GM23338 (cell line): ENCODE measurements at regions not wholly inside any gene's neighbourhood (a gene's known extent, or its start where the extent isn't known, plus 50 kb on each side); places are given as distances from the start of the nearest gene placed in this dataset.

Experiments used
- ATAC-seq: fragments of 200-7000 bp; cut with Tn5 transposase; 3 replicates; pipeline ENCODE4 v1.9.1; 2020
- DNase-seq: peaks from one replicate; pipeline ENCODE4 v3.0.0-alpha.2; 2015; ENCODE audit warnings: low spot score
- H2AFZ ChIP-seq: fragments of 200-600 bp; sonication (generic); 2 replicates; pipeline ENCODE4 v1.8.0; 2016; ENCODE audit warnings: antibody characterized with exemption, mild to moderate bottlenecking, moderate library complexity
- H3F3A ChIP-seq: fragments of 200-600 bp; sonication (generic); replicated peaks from 2 replicates; pipeline ENCODE4 v1.8.0; 2017; ENCODE audit warnings: antibody characterized with exemption, mixed run types, low read depth
- H3K27ac ChIP-seq: fragments of 200-600 bp; sonication (generic); 2 replicates; pipeline ENCODE4 v1.6.1; 2016; ENCODE audit warnings: low read depth
- H3K27me3 ChIP-seq: fragments of 200-600 bp; sonication (generic); 2 replicates; pipeline ENCODE4 v1.8.0; 2016; ENCODE audit warnings: mild to moderate bottlenecking, mixed run types, moderate library complexity; ENCODE audit not compliant: insufficient read depth
- H3K36me3 ChIP-seq: fragments of 200-600 bp; sonication (generic); 2 replicates; pipeline ENCODE4 v1.8.0; 2016; ENCODE audit warnings: mild to moderate bottlenecking; ENCODE audit not compliant: insufficient read depth
- H3K4me1 ChIP-seq: fragments of 200-600 bp; sonication (generic); 2 replicates; pipeline ENCODE4 v1.8.0; 2016; ENCODE audit warnings: mild to moderate bottlenecking, moderate library complexity; ENCODE audit not compliant: insufficient read depth
- H3K4me2 ChIP-seq: fragments of 200-600 bp; sonication (generic); 2 replicates; pipeline ENCODE4 v1.7.1; 2017; ENCODE audit warnings: mixed run types
- H3K4me3 ChIP-seq: fragments of 200-600 bp; sonication (generic); 2 replicates; pipeline ENCODE4 v1.6.1; 2016; ENCODE audit warnings: mixed run types
- H3K79me2 ChIP-seq: fragments of 200-600 bp; sonication (generic); replicated peaks from 2 replicates; pipeline ENCODE4 v1.8.0; 2017; ENCODE audit warnings: mild to moderate bottlenecking; ENCODE audit not compliant: insufficient read depth
- H3K9me2 ChIP-seq: fragments of 200-600 bp; sonication (generic); 2 replicates; pipeline ENCODE4 v1.8.0; 2017; ENCODE audit not compliant: insufficient read depth
- H4K20me1 ChIP-seq: fragments of 200-600 bp; sonication (generic); replicated peaks from 2 replicates; pipeline ENCODE4 v1.8.0; 2017; ENCODE audit warnings: mild to moderate bottlenecking; ENCODE audit not compliant: insufficient read depth
- H3K27ac Mint-ChIP-seq: 2 replicates; pipeline ENCODE4 v1.8.0; 2020; ENCODE audit warnings: inconsistent platforms, mild to moderate bottlenecking, moderate library complexity, mixed read lengths
- H3K27me3 Mint-ChIP-seq: 3 replicates; pipeline ENCODE4 v1.8.0; 2022; ENCODE audit warnings: low read depth, mild to moderate bottlenecking, moderate library complexity, mixed read lengths, inconsistent platforms; ENCODE audit not compliant: insufficient read depth, poor library complexity
- H3K36me3 Mint-ChIP-seq: 3 replicates; pipeline ENCODE4 v1.8.0; 2021; ENCODE audit warnings: low read depth, mild to moderate bottlenecking, inconsistent platforms, moderate library complexity, mixed read lengths
- H3K4me1 Mint-ChIP-seq: 3 replicates; pipeline ENCODE4 v1.8.0; 2020; ENCODE audit warnings: mild to moderate bottlenecking, inconsistent platforms, mixed read lengths
- H3K4me3 Mint-ChIP-seq: 3 replicates; pipeline ENCODE4 v1.8.0; 2021; ENCODE audit warnings: moderate library complexity, mild to moderate bottlenecking, inconsistent platforms, mixed read lengths
- H3K9me3 Mint-ChIP-seq: 3 replicates; pipeline ENCODE4 v1.8.0; 2020; ENCODE audit warnings: moderate library complexity, mild to moderate bottlenecking, inconsistent platforms, mixed read lengths
- CREB1 ChIP-seq: fragments of 250-450 bp; sonication (Bioruptor Pico); IDR thresholded peaks from 2 replicates; pipeline ENCODE4 v1.5.0; 2020; ENCODE audit warnings: low read depth, mild to moderate bottlenecking, moderate library complexity
- EZH2 ChIP-seq: fragments of 200-600 bp; sonication (generic); IDR thresholded peaks from one replicate; pipeline ENCODE4 v1.8.0; 2017; ENCODE audit warnings: antibody characterized with exemption, mild to moderate bottlenecking, low read depth; ENCODE audit not compliant: unreplicated experiment
- EZH2phosphoT487 ChIP-seq: fragments of 200-600 bp; sonication (generic); IDR thresholded peaks from one replicate; pipeline ENCODE4 v1.8.1; 2018; ENCODE audit warnings: antibody characterized with exemption; ENCODE audit not compliant: unreplicated experiment
- JUNB ChIP-seq: IDR thresholded peaks from one replicate; pipeline ENCODE4 v1.6.1; 2016; ENCODE audit warnings: antibody characterized with exemption; ENCODE audit not compliant: unreplicated experiment
- NANOG ChIP-seq: IDR thresholded peaks from 2 replicates; pipeline ENCODE4 v1.6.1; 2016; ENCODE audit warnings: antibody characterized with exemption, borderline replicate concordance
- POLR2AphosphoS5 ChIP-seq: IDR thresholded peaks from 2 replicates; pipeline ENCODE4 v1.6.1; 2016; ENCODE audit warnings: antibody characterized with exemption, low read depth
- STAT1 ChIP-seq: IDR thresholded peaks from one replicate; pipeline ENCODE4 v1.6.1; 2016; ENCODE audit warnings: antibody characterized with exemption; ENCODE audit not compliant: unreplicated experiment
- ZNF114 ChIP-seq: fragments of 250-450 bp; sonication (Bioruptor Pico); IDR thresholded peaks from 2 replicates; pipeline ENCODE4 v1.5.0; 2020; ENCODE audit warnings: mild to moderate bottlenecking, moderate library complexity
- ZNF331 ChIP-seq: fragments of 250-450 bp; sonication (Bioruptor Pico); IDR thresholded peaks from 2 replicates; pipeline ENCODE4 v1.5.0; 2020; ENCODE audit warnings: low read depth, mild to moderate bottlenecking, moderate library complexity
- TF ChIP-seq, protein P1 (sequence below): IDR thresholded peaks from one replicate; pipeline ENCODE4 v1.6.1; 2018; ENCODE audit warnings: antibody characterized with exemption; ENCODE audit not compliant: unreplicated experiment
- TF ChIP-seq, protein P2 (sequence below), 2 experiments: fragments of 200-600 bp in 1 of 2; sonication (generic) in 1 of 2; conservative IDR thresholded peaks; 2 replicates each; pipeline versions ENCODE4 v1.5.1 to v1.6.1; 2016 to 2017; ENCODE audit warnings: antibody characterized with exemption in 2 of 2, low read depth in 2 of 2, mild to moderate bottlenecking in 2 of 2, moderate library complexity in 1 of 2
- TF ChIP-seq, protein P3 (sequence below): fragments of 250-450 bp; sonication (Bioruptor Pico); IDR thresholded peaks from 2 replicates; pipeline ENCODE4 v1.5.0; 2020; ENCODE audit warnings: mild to moderate bottlenecking, moderate library complexity
- TF ChIP-seq, protein P4 (sequence below): IDR thresholded peaks from 2 replicates; pipeline ENCODE4 v1.6.1; 2016; ENCODE audit warnings: antibody characterized with exemption

DNA sequence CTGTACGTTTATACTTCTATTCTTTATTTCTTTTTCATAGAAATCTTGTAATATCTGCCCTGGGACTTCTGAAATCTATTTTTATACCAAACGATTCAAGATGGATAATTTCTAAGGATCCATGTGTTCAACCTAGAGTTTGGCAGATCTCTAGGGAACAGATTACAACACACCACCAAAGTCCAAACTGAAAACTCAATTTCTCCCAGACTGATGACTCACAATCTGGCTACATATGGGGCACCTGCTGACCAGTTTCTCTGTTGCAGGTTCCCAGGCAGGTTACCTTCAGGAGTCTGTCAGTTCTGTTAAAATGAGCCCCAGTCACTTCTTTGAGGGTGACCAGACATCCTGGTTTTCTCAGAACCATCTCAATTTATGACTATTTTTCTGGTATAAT, 439.4 kb downstream of the GPATCH2 start:
- Histone ChIP-seq H4K20me1 (no peaks in the 10 kb centered on the region), H3K36me3 (no peaks in the 10 kb centered on the region), H3K27ac (no peak overlapping the region), H3K9me2 (no peaks in the 10 kb centered on the region), H3K4me1 (no peaks in the 10 kb centered on the region), H2AFZ (no peak overlapping the region), H3F3A (no peaks in the 10 kb centered on the region), H3K4me3 (no peak overlapping the region), H3K4me2 (no peak overlapping the region), H3K79me2 (no peaks in the 10 kb centered on the region), H3K27me3 (no peaks in the 10 kb centered on the region)
- Mint-ChIP-seq H3K27me3 (peaks cover 3% of the 10 kb centered on the region), H3K27ac (no peak overlapping the region), H3K9me3 (peaks cover 8% of the 10 kb centered on the region), H3K4me3 (no peak overlapping the region), H3K4me1 (no peaks in the 10 kb centered on the region), H3K36me3 (peaks cover 4% of the 10 kb centered on the region; the same call in 2 of the 3 replicates)
- ATAC-seq (no peak), DNase-seq (no peak)
- TF ChIP-seq, protein P1, sequence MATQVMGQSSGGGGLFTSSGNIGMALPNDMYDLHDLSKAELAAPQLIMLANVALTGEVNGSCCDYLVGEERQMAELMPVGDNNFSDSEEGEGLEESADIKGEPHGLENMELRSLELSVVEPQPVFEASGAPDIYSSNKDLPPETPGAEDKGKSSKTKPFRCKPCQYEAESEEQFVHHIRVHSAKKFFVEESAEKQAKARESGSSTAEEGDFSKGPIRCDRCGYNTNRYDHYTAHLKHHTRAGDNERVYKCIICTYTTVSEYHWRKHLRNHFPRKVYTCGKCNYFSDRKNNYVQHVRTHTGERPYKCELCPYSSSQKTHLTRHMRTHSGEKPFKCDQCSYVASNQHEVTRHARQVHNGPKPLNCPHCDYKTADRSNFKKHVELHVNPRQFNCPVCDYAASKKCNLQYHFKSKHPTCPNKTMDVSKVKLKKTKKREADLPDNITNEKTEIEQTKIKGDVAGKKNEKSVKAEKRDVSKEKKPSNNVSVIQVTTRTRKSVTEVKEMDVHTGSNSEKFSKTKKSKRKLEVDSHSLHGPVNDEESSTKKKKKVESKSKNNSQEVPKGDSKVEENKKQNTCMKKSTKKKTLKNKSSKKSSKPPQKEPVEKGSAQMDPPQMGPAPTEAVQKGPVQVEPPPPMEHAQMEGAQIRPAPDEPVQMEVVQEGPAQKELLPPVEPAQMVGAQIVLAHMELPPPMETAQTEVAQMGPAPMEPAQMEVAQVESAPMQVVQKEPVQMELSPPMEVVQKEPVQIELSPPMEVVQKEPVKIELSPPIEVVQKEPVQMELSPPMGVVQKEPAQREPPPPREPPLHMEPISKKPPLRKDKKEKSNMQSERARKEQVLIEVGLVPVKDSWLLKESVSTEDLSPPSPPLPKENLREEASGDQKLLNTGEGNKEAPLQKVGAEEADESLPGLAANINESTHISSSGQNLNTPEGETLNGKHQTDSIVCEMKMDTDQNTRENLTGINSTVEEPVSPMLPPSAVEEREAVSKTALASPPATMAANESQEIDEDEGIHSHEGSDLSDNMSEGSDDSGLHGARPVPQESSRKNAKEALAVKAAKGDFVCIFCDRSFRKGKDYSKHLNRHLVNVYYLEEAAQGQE, result no peak
- TF ChIP-seq POLR2AphosphoS5 (no peak), NANOG (no peak), CREB1 (CRISPR knock-in tag) (no peak), JUNB (no peak), EZH2phosphoT487 (no peak), ZNF114 (CRISPR knock-in tag) (no peak), ZNF331 (CRISPR knock-in tag) (no peak), STAT1 (no peak), EZH2 (no peak)
- TF ChIP-seq, protein P2, sequence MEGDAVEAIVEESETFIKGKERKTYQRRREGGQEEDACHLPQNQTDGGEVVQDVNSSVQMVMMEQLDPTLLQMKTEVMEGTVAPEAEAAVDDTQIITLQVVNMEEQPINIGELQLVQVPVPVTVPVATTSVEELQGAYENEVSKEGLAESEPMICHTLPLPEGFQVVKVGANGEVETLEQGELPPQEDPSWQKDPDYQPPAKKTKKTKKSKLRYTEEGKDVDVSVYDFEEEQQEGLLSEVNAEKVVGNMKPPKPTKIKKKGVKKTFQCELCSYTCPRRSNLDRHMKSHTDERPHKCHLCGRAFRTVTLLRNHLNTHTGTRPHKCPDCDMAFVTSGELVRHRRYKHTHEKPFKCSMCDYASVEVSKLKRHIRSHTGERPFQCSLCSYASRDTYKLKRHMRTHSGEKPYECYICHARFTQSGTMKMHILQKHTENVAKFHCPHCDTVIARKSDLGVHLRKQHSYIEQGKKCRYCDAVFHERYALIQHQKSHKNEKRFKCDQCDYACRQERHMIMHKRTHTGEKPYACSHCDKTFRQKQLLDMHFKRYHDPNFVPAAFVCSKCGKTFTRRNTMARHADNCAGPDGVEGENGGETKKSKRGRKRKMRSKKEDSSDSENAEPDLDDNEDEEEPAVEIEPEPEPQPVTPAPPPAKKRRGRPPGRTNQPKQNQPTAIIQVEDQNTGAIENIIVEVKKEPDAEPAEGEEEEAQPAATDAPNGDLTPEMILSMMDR (conservative IDR thresholded peaks at IDR 0.05; ENCODE audit: low read depth in 2 of 2), result no peak
- TF ChIP-seq, protein P3, sequence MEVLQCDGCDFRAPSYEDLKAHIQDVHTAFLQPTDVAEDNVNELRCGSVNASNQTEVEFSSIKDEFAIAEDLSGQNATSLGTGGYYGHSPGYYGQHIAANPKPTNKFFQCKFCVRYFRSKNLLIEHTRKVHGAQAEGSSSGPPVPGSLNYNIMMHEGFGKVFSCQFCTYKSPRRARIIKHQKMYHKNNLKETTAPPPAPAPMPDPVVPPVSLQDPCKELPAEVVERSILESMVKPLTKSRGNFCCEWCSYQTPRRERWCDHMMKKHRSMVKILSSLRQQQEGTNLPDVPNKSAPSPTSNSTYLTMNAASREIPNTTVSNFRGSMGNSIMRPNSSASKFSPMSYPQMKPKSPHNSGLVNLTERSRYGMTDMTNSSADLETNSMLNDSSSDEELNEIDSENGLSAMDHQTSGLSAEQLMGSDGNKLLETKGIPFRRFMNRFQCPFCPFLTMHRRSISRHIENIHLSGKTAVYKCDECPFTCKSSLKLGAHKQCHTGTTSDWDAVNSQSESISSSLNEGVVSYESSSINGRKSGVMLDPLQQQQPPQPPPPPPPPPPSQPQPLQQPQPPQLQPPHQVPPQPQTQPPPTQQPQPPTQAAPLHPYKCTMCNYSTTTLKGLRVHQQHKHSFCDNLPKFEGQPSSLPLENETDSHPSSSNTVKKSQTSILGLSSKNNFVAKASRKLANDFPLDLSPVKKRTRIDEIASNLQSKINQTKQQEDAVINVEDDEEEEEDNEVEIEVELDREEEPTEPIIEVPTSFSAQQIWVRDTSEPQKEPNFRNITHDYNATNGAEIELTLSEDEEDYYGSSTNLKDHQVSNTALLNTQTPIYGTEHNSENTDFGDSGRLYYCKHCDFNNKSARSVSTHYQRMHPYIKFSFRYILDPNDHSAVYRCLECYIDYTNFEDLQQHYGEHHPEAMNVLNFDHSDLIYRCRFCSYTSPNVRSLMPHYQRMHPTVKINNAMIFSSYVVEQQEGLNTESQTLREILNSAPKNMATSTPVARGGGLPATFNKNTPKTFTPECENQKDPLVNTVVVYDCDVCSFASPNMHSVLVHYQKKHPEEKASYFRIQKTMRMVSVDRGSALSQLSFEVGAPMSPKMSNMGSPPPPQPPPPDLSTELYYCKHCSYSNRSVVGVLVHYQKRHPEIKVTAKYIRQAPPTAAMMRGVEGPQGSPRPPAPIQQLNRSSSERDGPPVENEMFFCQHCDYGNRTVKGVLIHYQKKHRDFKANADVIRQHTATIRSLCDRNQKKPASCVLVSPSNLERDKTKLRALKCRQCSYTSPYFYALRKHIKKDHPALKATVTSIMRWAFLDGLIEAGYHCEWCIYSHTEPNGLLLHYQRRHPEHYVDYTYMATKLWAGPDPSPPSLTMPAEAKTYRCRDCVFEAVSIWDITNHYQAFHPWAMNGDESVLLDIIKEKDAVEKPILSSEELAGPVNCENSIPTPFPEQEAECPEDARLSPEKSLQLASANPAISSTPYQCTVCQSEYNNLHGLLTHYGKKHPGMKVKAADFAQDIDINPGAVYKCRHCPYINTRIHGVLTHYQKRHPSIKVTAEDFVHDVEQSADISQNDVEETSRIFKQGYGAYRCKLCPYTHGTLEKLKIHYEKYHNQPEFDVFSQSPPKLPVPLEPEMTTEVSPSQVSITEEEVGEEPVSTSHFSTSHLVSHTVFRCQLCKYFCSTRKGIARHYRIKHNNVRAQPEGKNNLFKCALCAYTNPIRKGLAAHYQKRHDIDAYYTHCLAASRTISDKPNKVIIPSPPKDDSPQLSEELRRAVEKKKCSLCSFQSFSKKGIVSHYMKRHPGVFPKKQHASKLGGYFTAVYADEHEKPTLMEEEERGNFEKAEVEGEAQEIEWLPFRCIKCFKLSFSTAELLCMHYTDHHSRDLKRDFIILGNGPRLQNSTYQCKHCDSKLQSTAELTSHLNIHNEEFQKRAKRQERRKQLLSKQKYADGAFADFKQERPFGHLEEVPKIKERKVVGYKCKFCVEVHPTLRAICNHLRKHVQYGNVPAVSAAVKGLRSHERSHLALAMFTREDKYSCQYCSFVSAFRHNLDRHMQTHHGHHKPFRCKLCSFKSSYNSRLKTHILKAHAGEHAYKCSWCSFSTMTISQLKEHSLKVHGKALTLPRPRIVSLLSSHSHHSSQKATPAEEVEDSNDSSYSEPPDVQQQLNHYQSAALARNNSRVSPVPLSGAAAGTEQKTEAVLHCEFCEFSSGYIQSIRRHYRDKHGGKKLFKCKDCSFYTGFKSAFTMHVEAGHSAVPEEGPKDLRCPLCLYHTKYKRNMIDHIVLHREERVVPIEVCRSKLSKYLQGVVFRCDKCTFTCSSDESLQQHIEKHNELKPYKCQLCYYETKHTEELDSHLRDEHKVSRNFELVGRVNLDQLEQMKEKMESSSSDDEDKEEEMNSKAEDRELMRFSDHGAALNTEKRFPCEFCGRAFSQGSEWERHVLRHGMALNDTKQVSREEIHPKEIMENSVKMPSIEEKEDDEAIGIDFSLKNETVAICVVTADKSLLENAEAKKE (CRISPR knock-in tag), result no peak
- TF ChIP-seq, protein P4, sequence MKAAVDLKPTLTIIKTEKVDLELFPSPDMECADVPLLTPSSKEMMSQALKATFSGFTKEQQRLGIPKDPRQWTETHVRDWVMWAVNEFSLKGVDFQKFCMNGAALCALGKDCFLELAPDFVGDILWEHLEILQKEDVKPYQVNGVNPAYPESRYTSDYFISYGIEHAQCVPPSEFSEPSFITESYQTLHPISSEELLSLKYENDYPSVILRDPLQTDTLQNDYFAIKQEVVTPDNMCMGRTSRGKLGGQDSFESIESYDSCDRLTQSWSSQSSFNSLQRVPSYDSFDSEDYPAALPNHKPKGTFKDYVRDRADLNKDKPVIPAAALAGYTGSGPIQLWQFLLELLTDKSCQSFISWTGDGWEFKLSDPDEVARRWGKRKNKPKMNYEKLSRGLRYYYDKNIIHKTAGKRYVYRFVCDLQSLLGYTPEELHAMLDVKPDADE, result no peak
